HG03159 (cell line): ENCODE measurements at regions not wholly inside any gene's neighbourhood (a gene's known extent, or its start where the extent isn't known, plus 50 kb on each side); places are given as distances from the start of the nearest gene placed in this dataset.

ENCODE experiments used
- ATAC-seq: cut with Tn5 transposase; IDR thresholded peaks from one replicate; pipeline ENCODE4 v1.9.1; 2021; ENCODE audit warnings: mild to moderate bottlenecking, moderate library complexity; ENCODE audit not compliant: unreplicated experiment

- no peak for ATAC-seq
Observed at GRCh38 chr2:43088143-43089073, 138.0 kb downstream of the ZFP36L2 start.

GRCh38 chr2:43087413-43087812 is 139.0 kb downstream of the ZFP36L2 start:
- ATAC-seq = no peak

- ATAC-seq = no peak
Observed at GRCh38 chr2:43086451-43087221, 139.8 kb downstream of the ZFP36L2 start.

- ATAC-seq = no peak
Observed at GRCh38 chr2:43085929-43086328, 140.5 kb downstream of the ZFP36L2 start.

GRCh38 chr2:43085505-43085904 is 140.9 kb downstream of the ZFP36L2 start:
- ATAC-seq = no peak

GRCh38 chr2:43084699-43085091 is 141.7 kb downstream of the ZFP36L2 start:
- no peak for ATAC-seq

GRCh38 chr2:43083710-43084698 is 142.4 kb downstream of the ZFP36L2 start:
- ATAC-seq = no peak

GRCh38 chr2:43082903-43083677 is 143.3 kb downstream of the ZFP36L2 start:
- no peak for ATAC-seq

- no peak for ATAC-seq
Observed at GRCh38 chr2:43082111-43082894, 144.1 kb downstream of the ZFP36L2 start.

GRCh38 chr2:43081131-43081765 is 145.2 kb downstream of the ZFP36L2 start:
- ATAC-seq = no peak

- ATAC-seq = no peak
Observed at GRCh38 chr2:43080571-43081021, 145.8 kb downstream of the ZFP36L2 start.

- ATAC-seq = no peak
Observed at GRCh38 chr2:43078781-43079755, 147.3 kb downstream of the ZFP36L2 start.

GRCh38 chr2:43078301-43078700 is 148.1 kb downstream of the ZFP36L2 start:
- ATAC-seq = no peak

- no peak for ATAC-seq
Observed at GRCh38 chr2:43077876-43078275, 148.5 kb downstream of the ZFP36L2 start.

GRCh38 chr2:43076676-43077075 is 149.7 kb downstream of the ZFP36L2 start:
- ATAC-seq = no peak

GRCh38 chr2:43075811-43076585 is 150.4 kb downstream of the ZFP36L2 start:
- ATAC-seq = no peak
